HG02588 (cell line): ENCODE measurements at regions not wholly inside any gene's neighbourhood (a gene's known extent, or its start where the extent isn't known, plus 50 kb on each side); places are given as distances from the start of the nearest gene placed in this dataset.

Source experiments
- ATAC-seq: cut with Tn5 transposase; IDR thresholded peaks from one replicate; pipeline ENCODE4 v1.9.1; 2021; ENCODE audit warnings: mild to moderate bottlenecking, moderate library complexity; ENCODE audit not compliant: unreplicated experiment

DNA sequence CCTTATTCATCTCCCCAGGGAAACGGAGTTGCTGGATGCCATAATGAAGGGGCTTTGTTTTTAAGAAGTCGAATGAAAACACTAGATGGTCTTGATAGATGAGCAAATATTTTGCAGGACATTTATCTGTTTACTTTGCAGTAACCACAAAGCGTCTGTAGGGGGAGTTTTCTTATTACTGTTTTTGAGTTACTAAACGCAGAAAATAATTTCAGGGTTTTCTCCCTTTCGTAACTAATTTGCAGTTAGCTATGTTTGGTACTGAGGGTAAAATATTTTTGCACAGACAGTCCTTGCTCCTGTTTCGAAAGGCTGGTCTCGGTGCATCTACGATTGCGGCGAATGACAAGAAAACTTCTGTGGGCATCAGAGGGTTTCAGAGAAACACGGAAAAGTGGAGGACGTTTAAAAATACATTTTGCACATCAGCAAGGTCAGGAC, 505.6 kb upstream of the MKI67 start:
- no peak for ATAC-seq

DNA sequence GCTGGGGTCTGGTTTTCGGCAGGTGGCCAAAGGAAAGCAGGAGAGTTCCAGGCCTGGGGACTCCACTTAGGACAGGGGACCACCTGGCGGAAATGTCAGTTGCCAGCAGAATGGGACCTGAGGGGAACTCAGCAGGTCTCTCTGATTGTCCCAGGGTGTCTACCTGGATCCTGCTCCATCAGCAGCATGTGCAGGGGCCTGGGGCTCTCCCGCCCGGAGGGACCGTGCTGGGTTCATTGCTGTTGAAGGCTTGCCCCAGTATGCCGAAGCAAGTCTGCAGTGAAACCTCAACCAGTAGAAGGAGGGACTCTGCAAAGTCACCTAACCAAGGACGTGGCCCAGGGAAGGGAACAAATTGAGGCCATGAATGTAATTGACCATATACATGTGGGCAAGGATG, 506.5 kb upstream of the MKI67 start:
- no peak for ATAC-seq

DNA sequence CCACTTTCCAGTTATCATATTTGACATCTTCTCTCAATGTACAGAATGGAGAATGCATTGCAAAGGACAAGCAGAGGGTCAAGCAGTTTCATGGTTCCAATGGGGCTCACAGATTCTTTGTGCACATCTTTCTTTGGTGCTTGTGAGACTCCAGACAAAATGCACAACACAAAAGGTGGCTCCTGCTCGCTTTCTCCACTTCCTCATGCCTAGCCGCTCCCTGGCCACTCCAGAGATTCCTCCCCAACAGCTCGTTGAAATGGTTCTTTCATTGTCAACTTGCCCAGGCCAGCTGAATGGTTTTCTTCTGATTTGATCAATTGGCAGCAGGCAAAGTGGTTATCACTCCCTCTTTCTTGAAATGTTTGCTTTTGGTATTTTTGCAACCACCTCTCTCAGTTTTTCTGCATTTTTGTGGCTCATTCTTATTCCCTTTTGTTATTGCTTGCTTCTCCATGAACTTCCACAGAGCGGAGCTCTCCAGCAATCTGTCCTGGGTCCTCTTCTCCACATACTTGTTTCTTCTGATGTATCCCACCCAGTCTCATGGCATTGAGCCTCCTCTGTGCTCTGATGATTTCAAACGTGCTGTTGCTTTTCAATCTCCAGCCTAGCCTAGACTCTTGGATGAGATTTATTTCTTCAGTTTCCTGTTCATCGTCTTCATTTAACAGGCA, 507.8 kb upstream of the MKI67 start:
- ATAC-seq = no peak

- ATAC-seq = no peak
Measured at GRCh38 chr10:128642023-128642422, 515.8 kb upstream of the MKI67 start.

DNA sequence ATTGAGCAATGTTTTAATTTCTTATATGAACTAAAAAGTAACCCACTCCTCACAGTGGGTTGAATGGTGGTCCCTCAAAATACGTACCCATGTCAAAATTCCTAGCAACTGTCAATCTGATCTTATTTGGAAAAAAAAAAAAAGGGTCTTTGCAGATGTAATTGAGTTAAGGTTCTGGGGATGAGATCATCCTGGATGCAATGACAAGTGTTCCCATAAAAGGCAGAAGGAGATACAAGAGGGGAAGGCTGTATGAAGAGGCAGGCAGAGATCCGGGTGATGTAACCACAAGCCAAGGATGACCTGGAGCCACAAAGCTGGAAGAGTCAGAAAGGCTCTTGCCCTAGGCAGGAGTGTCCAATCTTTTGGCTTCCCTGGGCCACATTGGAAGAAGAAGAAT, 516.3 kb upstream of the MKI67 start:
- no peak for ATAC-seq

GRCh38 chr10:128643658-128644057, 517.4 kb upstream of the MKI67 start:
- ATAC-seq = no peak

DNA sequence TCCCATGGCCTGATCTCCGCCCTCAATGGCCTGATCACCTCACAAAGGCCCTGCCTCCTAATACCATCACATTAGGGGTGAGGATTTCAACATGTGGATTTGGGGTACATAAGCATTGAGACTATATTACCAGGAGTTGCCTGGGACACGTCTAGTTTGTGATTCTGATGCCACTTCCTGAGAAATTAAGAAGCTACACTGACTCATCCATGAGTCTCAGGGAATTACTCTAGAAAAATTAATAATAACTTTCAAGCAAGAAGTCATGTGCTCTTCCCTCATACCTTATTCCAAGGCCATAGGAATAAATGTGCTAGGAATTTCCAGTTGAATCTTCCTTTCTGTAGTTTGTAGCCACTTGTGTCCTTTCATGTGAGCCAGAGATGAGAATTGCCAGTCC, 519.3 kb upstream of the MKI67 start:
- no peak for ATAC-seq

DNA sequence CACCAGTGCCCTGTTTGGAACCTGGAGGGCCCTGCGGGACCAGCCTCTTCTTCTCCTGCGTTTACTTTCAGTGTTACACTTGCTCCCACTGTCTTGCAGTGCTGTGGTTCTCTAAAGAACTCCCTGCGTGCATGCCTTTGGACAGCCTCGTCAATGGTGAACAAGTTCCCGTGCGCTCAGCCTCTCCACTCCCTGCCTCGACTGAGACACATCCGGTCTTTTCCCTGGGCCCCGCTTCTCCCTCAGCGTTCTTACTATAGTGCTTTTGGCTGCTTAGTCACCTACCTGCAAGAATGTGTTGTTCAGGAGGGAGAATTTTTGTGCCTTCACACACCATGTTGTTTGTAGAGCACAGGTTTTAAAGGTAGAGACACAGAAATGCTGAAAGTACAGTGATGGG, 520.7 kb upstream of the MKI67 start:
- no peak for ATAC-seq

GRCh38 chr10:128657548-128657947, 531.3 kb upstream of the MKI67 start:
- ATAC-seq = no peak

DNA sequence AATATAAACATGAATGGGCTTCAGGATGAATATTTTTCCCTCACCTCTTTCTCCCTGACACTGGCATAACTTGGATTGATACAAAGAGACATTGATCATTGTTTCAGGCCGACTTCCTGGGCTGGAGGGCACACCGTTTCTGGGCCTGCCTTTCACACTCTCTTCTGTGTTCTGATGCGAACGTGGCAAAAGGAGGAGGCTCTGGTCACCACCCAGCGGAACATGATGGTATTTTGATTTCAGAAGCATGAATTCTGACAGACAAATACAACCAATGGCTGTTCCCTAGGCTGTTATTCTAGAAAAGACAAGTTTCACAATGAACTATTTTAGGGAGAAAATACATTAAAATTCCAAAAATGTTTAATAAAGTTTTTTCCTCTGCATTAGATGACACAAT, 534.5 kb upstream of the MKI67 start:
- ATAC-seq = no peak

DNA sequence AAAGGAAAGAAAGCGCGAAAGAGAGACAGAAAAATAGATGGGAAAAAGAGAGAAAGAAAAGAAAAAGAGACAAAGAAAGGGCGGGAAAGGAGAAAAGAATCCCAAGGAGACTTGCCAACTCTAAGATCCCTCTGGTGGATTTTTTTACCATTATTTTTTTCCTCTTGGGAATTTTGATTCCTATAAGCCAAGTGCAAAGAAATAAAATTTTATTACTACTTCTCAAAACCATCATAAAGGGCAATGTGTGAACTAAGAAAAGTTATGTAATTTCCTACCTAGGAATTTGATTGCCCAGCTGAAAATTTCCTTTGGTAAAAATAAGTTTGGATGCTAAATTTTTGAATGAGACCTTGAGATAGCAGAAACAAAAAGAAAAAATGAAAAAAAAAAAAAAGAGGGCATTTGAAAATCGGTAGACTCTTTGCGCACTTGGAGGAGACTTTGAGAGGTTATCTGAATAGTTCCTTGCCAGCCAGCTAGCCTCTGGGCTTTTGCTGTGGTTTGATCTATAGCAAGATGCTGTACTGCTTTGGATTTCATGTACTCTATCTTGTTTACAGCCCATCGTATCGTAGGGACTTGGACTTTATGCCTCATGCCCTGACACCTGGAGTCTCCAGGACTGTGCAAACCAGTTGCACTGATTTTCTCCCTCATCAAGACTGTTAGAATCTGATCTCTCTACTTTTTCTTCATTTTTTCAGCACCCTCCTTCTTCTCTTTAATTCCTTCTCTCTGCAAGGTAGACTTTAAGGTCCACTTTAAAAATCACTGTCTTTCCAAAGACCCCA, 535.4 kb upstream of the MKI67 start:
- no peak for ATAC-seq

GRCh38 chr10:128662520-128662919, 536.3 kb upstream of the MKI67 start:
- ATAC-seq = no peak

DNA sequence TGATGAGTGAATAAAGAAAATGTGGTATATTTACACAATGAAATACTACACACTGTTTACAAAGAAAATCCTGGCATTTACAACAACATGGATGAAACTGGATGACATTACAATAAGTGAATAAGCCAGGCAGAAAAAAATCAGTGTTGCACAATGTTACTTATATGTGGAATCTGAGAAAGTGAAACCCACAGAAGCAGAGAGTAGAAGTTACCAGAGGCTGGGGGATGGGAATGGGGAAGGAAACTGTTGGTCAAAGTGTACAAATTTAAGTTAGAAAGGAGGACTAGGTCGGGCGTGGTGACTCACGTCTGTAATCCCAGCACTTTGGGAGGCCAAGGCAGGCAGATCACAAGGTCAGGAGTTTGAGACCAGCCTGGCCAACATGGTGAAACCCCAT, 538.5 kb upstream of the MKI67 start:
- ATAC-seq = no peak

DNA sequence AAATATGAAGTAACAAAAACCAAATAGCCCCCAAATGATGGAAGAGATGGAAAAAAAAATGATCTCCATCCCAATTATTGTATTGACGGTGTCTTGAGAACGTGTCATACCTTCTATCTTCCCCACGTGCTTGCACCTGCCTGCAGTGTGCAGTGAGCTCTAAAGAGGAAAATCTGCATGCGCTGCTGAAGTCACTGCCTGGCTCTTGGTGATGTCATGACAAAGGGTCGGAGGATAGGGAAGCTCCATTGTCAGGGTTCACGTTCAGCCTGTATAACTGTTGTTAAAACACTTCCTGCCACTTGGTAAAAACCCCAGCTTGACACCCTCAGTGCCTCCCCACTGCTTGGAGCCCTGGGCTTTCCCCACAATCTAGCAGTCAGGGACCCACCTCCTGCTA, 549.2 kb upstream of the MKI67 start:
- ATAC-seq = no peak

DNA sequence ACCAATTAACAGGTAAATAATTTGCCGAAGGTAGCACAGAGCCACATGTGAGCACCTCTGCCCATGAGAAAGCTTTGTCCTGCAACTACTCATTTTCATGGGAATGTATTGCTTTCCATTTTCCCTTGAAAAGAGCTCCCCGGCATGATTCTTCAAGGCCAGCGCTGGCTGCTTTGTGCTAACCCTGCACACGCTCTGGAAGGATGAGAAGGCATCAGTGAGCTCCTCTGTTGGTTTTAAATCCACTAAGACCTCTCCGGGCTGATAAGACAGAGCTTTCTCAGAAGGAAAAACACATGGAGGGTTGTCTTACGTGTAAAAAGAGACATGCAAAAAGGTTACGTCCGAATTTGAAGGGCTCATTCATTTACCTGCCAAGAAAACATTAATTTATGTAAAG, 553.9 kb upstream of the MKI67 start:
- ATAC-seq = no peak

GRCh38 chr10:128684215-128684614, 558.0 kb upstream of the MKI67 start:
- no peak for ATAC-seq

- no peak for ATAC-seq
Measured at GRCh38 chr10:128686630-128687278, 560.5 kb upstream of the MKI67 start.

GRCh38 chr10:128687408-128687807, 561.2 kb upstream of the MKI67 start:
- ATAC-seq = no peak

DNA sequence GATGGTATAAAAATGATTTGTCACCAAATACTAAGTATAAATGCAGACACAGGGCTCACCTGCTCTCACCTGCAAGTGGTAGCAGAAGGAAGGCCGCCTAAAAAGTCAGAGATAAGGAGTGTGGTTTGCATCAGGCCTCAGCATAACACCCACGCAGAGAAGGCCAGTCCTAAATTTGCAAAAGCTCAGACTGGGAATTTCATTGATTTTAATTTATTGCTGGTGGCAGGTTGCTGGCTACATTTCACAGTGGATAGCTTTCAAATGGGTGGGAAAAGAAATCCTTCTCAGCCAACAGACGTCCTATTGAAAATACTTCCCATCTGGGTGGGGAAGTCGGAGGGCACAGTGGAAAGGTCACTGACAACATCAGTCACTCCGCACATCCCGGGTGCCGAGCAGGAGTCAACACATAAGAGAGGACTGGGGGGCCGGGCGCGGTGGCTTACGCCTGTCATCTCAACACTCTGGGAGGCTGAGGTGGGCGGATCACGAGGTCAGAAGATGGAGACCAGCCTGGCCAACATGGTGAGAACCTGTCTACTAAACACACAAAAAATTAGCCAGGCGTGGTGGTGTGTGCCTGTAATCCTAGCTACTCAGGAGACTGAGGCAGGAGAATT, 561.8 kb upstream of the MKI67 start:
- no peak for ATAC-seq

DNA sequence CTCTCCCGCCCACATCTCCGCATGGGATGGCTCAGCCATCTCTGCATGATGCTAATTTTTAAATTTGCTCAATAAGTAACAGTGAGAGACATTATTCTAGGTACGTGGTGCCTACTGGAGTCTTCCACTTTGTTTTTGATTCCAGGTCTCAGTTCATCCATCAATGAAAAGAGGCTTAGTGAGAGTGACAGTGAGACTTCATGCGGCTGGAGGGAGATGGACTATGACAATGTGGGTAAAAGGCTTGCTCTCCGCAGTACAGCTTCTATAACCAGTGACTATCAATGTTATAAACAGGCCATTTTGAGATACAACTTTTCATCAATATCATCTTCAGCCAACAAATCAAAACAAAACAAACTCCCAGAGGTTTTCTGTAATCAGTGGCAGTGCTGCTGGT, 563.4 kb upstream of the MKI67 start:
- ATAC-seq = no peak

DNA sequence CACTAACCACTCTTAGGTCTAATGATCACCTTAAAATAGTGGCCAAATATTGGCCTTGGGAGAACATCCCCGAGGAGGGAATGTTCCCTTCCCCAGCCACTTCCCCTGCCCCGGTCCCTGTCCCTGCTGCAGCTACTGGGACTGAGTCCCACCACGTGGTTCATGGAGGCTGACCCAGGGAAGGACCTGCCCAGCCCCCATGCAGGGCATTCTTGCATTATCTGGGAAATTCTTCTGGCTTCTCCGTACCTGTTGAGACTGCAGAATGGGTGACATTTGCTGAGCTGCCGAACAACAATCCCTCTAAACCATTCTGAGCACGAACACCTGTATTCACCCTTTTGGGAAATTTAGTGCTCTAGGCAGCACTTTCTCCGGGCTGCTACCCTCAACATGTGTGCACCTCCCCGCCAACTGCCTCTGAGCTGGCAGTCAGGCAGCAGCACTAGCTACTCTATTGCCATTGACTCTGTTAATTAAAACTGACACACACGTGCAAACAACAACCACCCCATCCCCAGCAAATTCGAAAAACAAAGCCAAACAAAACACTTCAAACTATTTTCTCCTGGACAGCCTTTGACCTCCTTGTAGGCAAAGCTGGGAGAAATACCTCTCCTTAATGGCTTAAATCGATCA, 567.4 kb upstream of the MKI67 start:
- no peak for ATAC-seq
